CD14-positive monocyte (primary cell): ENCODE measurements at regions not wholly inside any gene's neighbourhood (a gene's known extent, or its start where the extent isn't known, plus 50 kb on each side); places are given as distances from the start of the nearest gene placed in this dataset.

Experiments used
- DNase-seq, 3 donors: peaks; one replicate each; pipeline ENCODE4 v3.0.0-alpha.2; 2011 to 2022
- H2AFZ ChIP-seq: 2 replicates; pipeline ENCODE4 v1.6.0; 2012; ENCODE audit warnings: mild to moderate bottlenecking, low read depth, low read length, inconsistent platforms; ENCODE audit not compliant: insufficient read depth, poor library complexity, severe bottlenecking
- H3K27ac ChIP-seq, 2 donors: 1 replicate in 1 of 2; 2 replicates in 1 of 2; pipeline ENCODE4 v1.5.1; 2012 to 2013; ENCODE audit warnings: low read length in 2 of 2, control low read depth in 1 of 2, inconsistent platforms in 1 of 2, low read depth in 1 of 2, mild to moderate bottlenecking in 1 of 2
- H3K27me3 ChIP-seq, 2 donors: one replicate each; pipeline versions ENCODE4 v1.6.0 to v1.6.1; 2011 to 2013; ENCODE audit warnings: low read length in 2 of 2; ENCODE audit not compliant: control insufficient read depth in 2 of 2, insufficient read depth in 2 of 2
- H3K36me3 ChIP-seq, 2 donors: replicated peaks in 1 of 2; 1 replicate in 1 of 2; 2 replicates in 1 of 2; pipeline versions ENCODE4 v1.5.1 to v1.6.1; 2012 to 2013; ENCODE audit warnings: low read length in 2 of 2, control low read depth in 1 of 2, inconsistent platforms in 1 of 2, mild to moderate bottlenecking in 1 of 2; ENCODE audit not compliant: insufficient read depth in 2 of 2, control insufficient read depth in 1 of 2
- H3K4me1 ChIP-seq, 2 donors: 1 replicate in 1 of 2; 2 replicates in 1 of 2; pipeline versions ENCODE4 v1.5.1 to v1.6.1; 2012 to 2013; ENCODE audit warnings: low read length in 2 of 2, control low read depth in 1 of 2, inconsistent platforms in 1 of 2, mild to moderate bottlenecking in 1 of 2, moderate library complexity in 1 of 2; ENCODE audit not compliant: insufficient read depth in 2 of 2, control insufficient read depth in 1 of 2
- H3K4me2 ChIP-seq: replicated peaks from 2 replicates; pipeline ENCODE3; 2012; ENCODE audit warnings: low read length, moderate library complexity, mild to moderate bottlenecking; ENCODE audit not compliant: poor library complexity, severe bottlenecking; ENCODE audit errors: extremely low read depth
- H3K4me3 ChIP-seq, 3 experiments: fragments of 200-600 bp in 1 of 3; sonication (generic) in 1 of 3; replicated peaks in 1 of 3; 1 replicate in 2 of 3; 2 replicates in 1 of 3; pipeline ENCODE4 v1.5.1; 2011 to 2013; ENCODE audit warnings: low read length in 3 of 3, mild to moderate bottlenecking in 3 of 3, control low read depth in 2 of 3, low read depth in 2 of 3, inconsistent platforms in 1 of 3, moderate library complexity in 1 of 3
- H3K79me2 ChIP-seq: 2 replicates; pipeline ENCODE4 v1.6.0; 2012; ENCODE audit warnings: mild to moderate bottlenecking, control low read depth, inconsistent platforms, low read length, moderate library complexity; ENCODE audit not compliant: insufficient read depth
- H3K9ac ChIP-seq: 2 replicates; pipeline ENCODE4 v1.6.0; 2017; ENCODE audit warnings: low read length, mild to moderate bottlenecking; ENCODE audit not compliant: insufficient read depth, poor library complexity, severe bottlenecking
- H3K9me3 ChIP-seq, 2 donors: replicated peaks in 1 of 2; 1 replicate in 1 of 2; 2 replicates in 1 of 2; pipeline versions ENCODE4 v1.5.1 to v1.6.1; 2012 to 2013; ENCODE audit warnings: low read length in 2 of 2, control low read depth in 1 of 2; ENCODE audit not compliant: control insufficient read depth in 1 of 2, insufficient read depth in 1 of 2
- H4K20me1 ChIP-seq: 2 replicates; pipeline ENCODE4 v1.6.0; 2012; ENCODE audit warnings: mild to moderate bottlenecking, low read length, control low read depth, moderate library complexity; ENCODE audit not compliant: insufficient read depth
- H3K27ac Mint-ChIP-seq, 7 donors: one replicate each; pipeline ENCODE4 v1.8.0; 2020; ENCODE audit warnings: mild to moderate bottlenecking in 7 of 7, mixed read lengths in 7 of 7, moderate library complexity in 6 of 7, inconsistent platforms in 2 of 7
- H3K27me3 Mint-ChIP-seq, 3 donors: one replicate each; pipeline ENCODE4 v1.8.0; 2021 to 2022; ENCODE audit warnings: low read depth in 3 of 3, mild to moderate bottlenecking in 3 of 3, mixed read lengths in 3 of 3, moderate library complexity in 3 of 3, inconsistent platforms in 1 of 3
- H3K36me3 Mint-ChIP-seq, 2 donors: one replicate each; pipeline ENCODE4 v1.8.0; 2020; ENCODE audit warnings: mixed read lengths in 2 of 2, inconsistent platforms in 1 of 2, mild to moderate bottlenecking in 1 of 2
- H3K4me1 Mint-ChIP-seq: one replicate; pipeline ENCODE4 v1.8.0; 2020; ENCODE audit warnings: mild to moderate bottlenecking, mixed read lengths
- H3K4me3 Mint-ChIP-seq, 2 donors: one replicate each; pipeline ENCODE4 v1.8.0; 2020; ENCODE audit warnings: mild to moderate bottlenecking in 2 of 2, mixed read lengths in 2 of 2, moderate library complexity in 1 of 2
- H3K9me3 Mint-ChIP-seq, 7 donors: one replicate each; pipeline ENCODE4 v1.8.0; 2020 to 2022; ENCODE audit warnings: mixed read lengths in 7 of 7, mild to moderate bottlenecking in 6 of 7, moderate library complexity in 6 of 7, inconsistent platforms in 2 of 7
- WGBS: methylation state at CpG from one replicate; pipeline ENCODE4 v1.1.5; 2013; ENCODE audit warnings: missing lambda C conversion rate; ENCODE audit not compliant: insufficient coverage; 5-methylcytosine and 5-hydroxymethylcytosine counted together
- intact Hi-C, 2 donors: fragments of 100-400 bp; cut with micrococcal nuclease; formaldehyde crosslinking; loops; one replicate each; pipeline versions ENCODE4 v1.15.0 to v1.15.1; 2023
- TF ChIP-seq, protein P1 (sequence below): fragments of 200-600 bp; IDR thresholded peaks from one replicate; pipeline ENCODE4 v1.8.0; 2022; ENCODE audit warnings: antibody characterized with exemption, mild to moderate bottlenecking

- intact Hi-C loops = no loop called here
- no peak for DNase-seq
- Histone ChIP-seq H3K27ac (no peak overlapping the region), H3K4me3 (no peak overlapping the region), H3K36me3 (no peaks in the 10 kb centered on the region), H3K4me2 (no peak overlapping the region), H3K4me1 (peaks cover 20 to 23% of the 10 kb centered on the region in 2 donors), H2AFZ (no peak overlapping the region), H3K9me3 (peaks cover 0 to 4% of the 10 kb centered on the region in 2 donors), H3K79me2 (no peaks in the 10 kb centered on the region), H3K9ac (no peak overlapping the region), H4K20me1 (no peaks in the 10 kb centered on the region), H3K27me3 (no peaks in the 10 kb centered on the region)
- Mint-ChIP-seq H3K4me3 (no peak overlapping the region), H3K36me3 (no peaks in the 10 kb centered on the region), H3K27me3 (peaks cover 0 to 5% (median 0%) of the 10 kb centered on the region in 3 donors), H3K4me1 (peaks cover 21% of the 10 kb centered on the region), H3K9me3 (peaks cover 0 to 6% (median 2%) of the 10 kb centered on the region in 7 donors), H3K27ac (no peak overlapping the region)
- TF ChIP-seq, protein P1, sequence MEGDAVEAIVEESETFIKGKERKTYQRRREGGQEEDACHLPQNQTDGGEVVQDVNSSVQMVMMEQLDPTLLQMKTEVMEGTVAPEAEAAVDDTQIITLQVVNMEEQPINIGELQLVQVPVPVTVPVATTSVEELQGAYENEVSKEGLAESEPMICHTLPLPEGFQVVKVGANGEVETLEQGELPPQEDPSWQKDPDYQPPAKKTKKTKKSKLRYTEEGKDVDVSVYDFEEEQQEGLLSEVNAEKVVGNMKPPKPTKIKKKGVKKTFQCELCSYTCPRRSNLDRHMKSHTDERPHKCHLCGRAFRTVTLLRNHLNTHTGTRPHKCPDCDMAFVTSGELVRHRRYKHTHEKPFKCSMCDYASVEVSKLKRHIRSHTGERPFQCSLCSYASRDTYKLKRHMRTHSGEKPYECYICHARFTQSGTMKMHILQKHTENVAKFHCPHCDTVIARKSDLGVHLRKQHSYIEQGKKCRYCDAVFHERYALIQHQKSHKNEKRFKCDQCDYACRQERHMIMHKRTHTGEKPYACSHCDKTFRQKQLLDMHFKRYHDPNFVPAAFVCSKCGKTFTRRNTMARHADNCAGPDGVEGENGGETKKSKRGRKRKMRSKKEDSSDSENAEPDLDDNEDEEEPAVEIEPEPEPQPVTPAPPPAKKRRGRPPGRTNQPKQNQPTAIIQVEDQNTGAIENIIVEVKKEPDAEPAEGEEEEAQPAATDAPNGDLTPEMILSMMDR = no peak
- 92% methylated on average over 2 of the region's 8 CpGs for WGBS
Measured at GRCh38 chr5:84796399-84796798, 411.7 kb upstream of the EDIL3 start.

GRCh38 chr5:84794486-84795035 lies 409.9 kb upstream of the EDIL3 start:
- H3K4me3 Mint-ChIP-seq = peak overlapping the region in 1 of 2 donors; percentile 15
- no CpG with 5 or more reads among the region's 2 CpGs for WGBS

More at GRCh38 chr5:84794486-84795035, 409.9 kb upstream of the EDIL3 start:
- H3K4me1 Mint-ChIP-seq = peaks cover 37% of the 10 kb centered on the region
- no peaks in the 10 kb centered on the region for H3K79me2 ChIP-seq
- H4K20me1 ChIP-seq = no peaks in the 10 kb centered on the region
- no peak overlapping the region for H2AFZ ChIP-seq
- H3K36me3 Mint-ChIP-seq = no peaks in the 10 kb centered on the region
- peaks cover 0 to 6% (median under 1%) of the 10 kb centered on the region in 7 donors for H3K9me3 Mint-ChIP-seq
- no peaks in the 10 kb centered on the region for H3K27me3 ChIP-seq
- no peaks in the 10 kb centered on the region for H3K27me3 Mint-ChIP-seq
- H3K9me3 ChIP-seq = peaks cover 0 to 4% of the 10 kb centered on the region in 2 donors
- H3K27ac ChIP-seq = peak overlapping the region in 1 of 2 donors; percentile 20
- no peak overlapping the region for H3K4me2 ChIP-seq
- no peak overlapping the region for H3K9ac ChIP-seq
- peak overlapping the region in 6 of 7 donors; percentile 40 to 71 (median 68) for H3K27ac Mint-ChIP-seq
- intact Hi-C loops = no loop called here
- TF ChIP-seq, protein P1 = no peak
- no peaks in the 10 kb centered on the region for H3K36me3 ChIP-seq
- peak in 1 of 3 donors; percentile 33 for DNase-seq
- H3K4me3 ChIP-seq = no peak overlapping the region
- peaks cover 33 to 41% of the 10 kb centered on the region in 2 donors for H3K4me1 ChIP-seq
